ENCODE measurements at regions not wholly inside any gene's neighbourhood (a gene's known extent, or its start where the extent isn't known, plus 50 kb on each side); places are given as distances from the start of the nearest gene placed in this dataset.
"Not testable (repeated sequence)": the region's sequence is repeated elsewhere in the genome, so short reads cannot be mapped to it uniquely, and the experiment has no call there.

- no peak for DNase-seq
These were observed 266.4 kb upstream of the USP15 start for GRCh38 chr12:61993734-61994345.

- no peak for DNase-seq
These were observed 263.5 kb upstream of the USP15 start for GRCh38 chr12:61996717-61997116.

- DNase-seq = no peak
These were observed 261.4 kb upstream of the USP15 start for GRCh38 chr12:61998791-61999190.

- DNase-seq = no peak
These were observed 260.9 kb upstream of the USP15 start for GRCh38 chr12:61999311-61999710.

- DNase-seq = no peak
These were observed 258.8 kb upstream of the USP15 start for GRCh38 chr12:62001424-62001823.

GRCh38 chr12:62003226-62003625 lies 257.0 kb upstream of the USP15 start:
- no peak for DNase-seq

- no peak for DNase-seq
These were observed 256.5 kb upstream of the USP15 start for GRCh38 chr12:62003701-62004100.

- DNase-seq = no peak
These were observed 254.6 kb upstream of the USP15 start for GRCh38 chr12:62005615-62006014.

- peak; percentile 16 for DNase-seq
These were observed 254.0 kb upstream of the USP15 start for GRCh38 chr12:62006076-62006732.

GRCh38 chr12:62008703-62009102 lies 251.5 kb upstream of the USP15 start:
- DNase-seq = no peak

GRCh38 chr12:62009445-62009844 lies 250.8 kb upstream of the USP15 start:
- DNase-seq = no peak

GRCh38 chr12:62010331-62010906 lies 249.8 kb upstream of the USP15 start:
- DNase-seq = not testable (repeated sequence)

- not testable (repeated sequence) for DNase-seq
These were observed 249.2 kb upstream of the USP15 start for GRCh38 chr12:62010973-62011372.

- no peak for DNase-seq
These were observed 245.9 kb upstream of the USP15 start for GRCh38 chr12:62014330-62014729.

GRCh38 chr12:62016021-62016420 lies 244.2 kb upstream of the USP15 start:
- no peak for DNase-seq

- DNase-seq = no peak
These were observed 238.4 kb upstream of the USP15 start for GRCh38 chr12:62021808-62022207.

GRCh38 chr12:62028536-62028935 lies 231.7 kb upstream of the USP15 start:
- no peak for DNase-seq

GRCh38 chr12:62032870-62033269 lies 227.3 kb upstream of the USP15 start:
- DNase-seq = no peak

GRCh38 chr12:62044450-62045135 lies 215.6 kb upstream of the USP15 start:
- no peak for DNase-seq

- DNase-seq = no peak
These were observed 215.0 kb upstream of the USP15 start for GRCh38 chr12:62045211-62045610.

GRCh38 chr12:62050785-62051184 lies 209.4 kb upstream of the USP15 start:
- DNase-seq = no peak

GRCh38 chr12:62069976-62070375 lies 190.2 kb upstream of the USP15 start:
- DNase-seq = no peak

GRCh38 chr12:62073236-62073635 lies 187.0 kb upstream of the USP15 start:
- DNase-seq = not testable (repeated sequence)

- no peak for DNase-seq
These were observed 184.3 kb upstream of the USP15 start for GRCh38 chr12:62075870-62076269.
